ENCODE measurements at regions not wholly inside any gene's neighbourhood (a gene's known extent, or its start where the extent isn't known, plus 50 kb on each side); places are given as distances from the start of the nearest gene placed in this dataset.

DNA sequence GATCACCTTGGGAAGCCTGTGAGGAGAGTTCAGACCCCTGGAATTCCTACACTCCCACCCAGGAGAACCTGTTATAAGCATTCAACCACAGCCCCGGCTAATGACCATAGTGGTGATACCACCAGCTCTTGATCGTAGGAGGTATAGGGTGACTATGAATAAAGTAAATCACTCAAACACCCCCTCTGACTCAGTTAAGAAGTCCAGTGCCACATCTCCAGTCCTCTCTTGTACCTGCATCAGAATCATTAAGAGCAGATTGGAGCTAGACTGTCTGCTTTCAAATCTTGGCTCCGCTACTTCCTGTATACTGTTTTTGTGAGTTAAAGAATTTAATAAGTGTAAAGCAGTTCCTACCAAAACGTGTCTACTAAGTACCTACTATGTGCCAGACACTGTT lies 565.1 kb upstream of the DIPK2B start:
- no peak for DNase-seq

- DNase-seq = no peak
These were observed 564.6 kb upstream of the DIPK2B start for GRCh38 chrX:45765281-45765680.

GRCh38 chrX:45762699-45763647 lies 562.3 kb upstream of the DIPK2B start:
- peak; percentile 27 for DNase-seq

DNA sequence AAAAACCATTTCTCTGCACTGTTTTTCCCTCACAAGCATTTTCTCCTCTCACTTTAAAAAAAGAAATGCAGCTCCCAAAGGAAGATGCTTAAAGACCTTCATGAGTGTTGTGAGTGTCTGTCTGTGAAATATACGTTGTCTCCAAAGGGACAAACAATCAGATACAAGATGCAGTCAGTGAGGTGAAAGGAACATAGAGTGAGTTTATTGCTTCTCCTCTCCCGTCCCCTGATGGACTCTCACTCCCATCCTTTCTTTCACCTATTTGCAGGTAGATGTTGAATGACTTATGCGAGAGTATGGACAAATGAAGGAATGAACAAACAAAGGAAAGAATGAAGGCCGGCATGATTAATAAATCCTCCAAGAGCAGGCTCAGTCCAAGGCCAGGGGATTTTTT lies 561.2 kb upstream of the DIPK2B start:
- no peak for DNase-seq

GRCh38 chrX:45760187-45760742 lies 559.6 kb upstream of the DIPK2B start:
- no peak for DNase-seq

DNA sequence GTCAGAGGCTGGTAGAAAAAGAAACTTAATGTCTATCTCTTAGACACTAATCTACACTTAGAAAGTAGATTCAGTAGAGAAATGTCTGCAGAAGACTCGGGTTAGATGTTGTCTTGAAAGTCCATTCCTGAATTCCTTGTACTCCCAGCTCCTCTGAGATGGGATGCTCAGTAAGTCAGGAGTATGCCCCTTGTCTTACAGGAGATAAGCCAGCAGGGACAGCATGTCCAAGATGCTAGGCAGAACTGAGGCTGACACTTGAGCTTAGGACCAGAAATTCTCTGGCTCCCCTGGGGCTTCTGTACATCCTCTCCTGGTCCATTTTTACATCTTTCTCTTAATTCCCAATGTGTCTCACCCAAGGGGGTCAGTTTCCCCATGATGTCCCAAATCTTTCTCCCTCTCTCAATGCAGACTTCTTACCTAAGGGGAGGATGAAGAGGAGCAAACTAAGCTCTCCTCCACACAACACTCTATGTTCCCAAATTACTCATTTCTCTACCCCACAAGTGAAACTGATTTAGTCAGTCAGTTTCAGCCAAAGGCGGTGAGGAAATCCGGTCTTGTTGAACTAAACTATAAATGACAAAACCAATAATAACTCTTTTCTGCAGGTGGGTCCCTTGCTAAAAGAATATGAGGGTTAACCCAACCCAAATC lies 558.2 kb upstream of the DIPK2B start:
- peak; percentile 53 for DNase-seq

GRCh38 chrX:45758319-45758718 lies 557.6 kb upstream of the DIPK2B start:
- DNase-seq = peak; percentile 54

DNA sequence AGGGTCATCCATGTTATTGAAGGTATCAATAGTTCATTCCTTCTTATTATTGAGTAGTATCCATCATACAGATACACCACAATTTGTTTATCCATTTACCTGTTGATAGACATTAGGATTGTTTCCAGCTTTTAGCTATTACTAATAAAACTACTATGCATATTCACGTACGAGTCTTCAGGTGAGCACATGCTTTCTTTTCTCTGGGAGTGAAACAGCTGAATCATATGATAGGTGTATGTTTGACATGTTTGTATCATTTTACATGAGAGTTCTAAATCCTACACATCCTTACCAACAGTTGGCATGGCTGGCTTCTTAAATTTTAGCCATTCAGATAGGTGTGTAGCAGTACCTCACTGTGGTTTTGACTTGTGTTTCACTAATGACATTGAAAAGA lies 556.6 kb upstream of the DIPK2B start:
- no peak for DNase-seq

DNA sequence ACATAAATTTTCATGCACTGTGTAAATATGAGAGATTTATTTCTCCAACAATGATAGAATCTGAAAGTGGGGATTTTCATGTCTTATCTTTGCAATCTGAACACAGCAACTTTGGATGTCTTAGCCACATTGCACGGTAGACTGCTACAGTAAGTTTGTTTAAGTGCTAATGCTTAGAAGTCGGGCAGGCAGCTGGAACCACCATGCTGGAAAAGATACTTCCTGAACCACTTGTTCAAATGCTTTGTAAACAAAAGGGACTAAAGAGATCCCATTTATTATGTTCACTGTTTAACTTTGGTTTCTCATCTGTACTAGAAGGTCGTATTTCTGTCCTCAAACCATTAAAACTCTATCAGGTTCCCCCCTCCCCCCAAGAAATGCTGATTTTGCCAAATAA lies 555.9 kb upstream of the DIPK2B start:
- no peak for DNase-seq

- no peak for DNase-seq
These were observed 555.0 kb upstream of the DIPK2B start for GRCh38 chrX:45755703-45756102.

DNA sequence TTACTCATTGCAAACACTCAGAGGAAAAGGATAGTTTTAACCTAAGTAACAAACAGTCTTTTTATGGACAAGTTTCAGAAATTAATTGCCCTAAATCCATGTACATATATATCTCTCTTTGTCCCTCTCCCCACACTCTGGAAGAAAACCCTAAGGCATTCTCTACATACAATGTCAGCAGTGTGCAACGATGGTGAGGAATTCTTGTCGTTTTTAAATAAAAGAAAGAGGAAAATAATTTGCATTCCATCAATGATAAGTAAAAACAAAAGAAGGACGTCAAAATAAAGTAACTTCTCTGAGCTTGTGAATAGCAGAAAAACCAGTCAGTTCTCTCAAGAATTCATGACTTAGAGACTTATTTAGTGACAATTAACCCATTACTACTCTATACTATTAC lies 550.5 kb upstream of the DIPK2B start:
- DNase-seq = no peak

DNA sequence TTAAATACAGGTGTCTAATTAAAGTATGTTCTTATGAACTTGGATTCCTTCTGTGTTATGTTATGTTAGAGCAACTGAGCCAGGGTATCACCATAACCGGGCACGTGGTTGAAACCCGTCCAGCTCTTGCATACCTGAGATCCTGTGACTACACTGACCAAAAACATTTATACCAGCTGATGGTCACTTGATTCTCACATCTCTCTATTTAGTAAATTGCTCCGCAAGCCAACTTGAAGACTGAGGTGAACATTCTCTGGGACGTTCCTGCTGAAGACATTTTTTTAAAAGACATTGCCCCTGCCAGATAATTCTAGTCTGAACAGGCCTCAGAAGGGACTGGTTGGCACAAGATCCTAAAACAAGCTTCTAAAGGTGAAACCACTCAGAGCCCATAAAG lies 550.0 kb upstream of the DIPK2B start:
- no peak for DNase-seq

DNA sequence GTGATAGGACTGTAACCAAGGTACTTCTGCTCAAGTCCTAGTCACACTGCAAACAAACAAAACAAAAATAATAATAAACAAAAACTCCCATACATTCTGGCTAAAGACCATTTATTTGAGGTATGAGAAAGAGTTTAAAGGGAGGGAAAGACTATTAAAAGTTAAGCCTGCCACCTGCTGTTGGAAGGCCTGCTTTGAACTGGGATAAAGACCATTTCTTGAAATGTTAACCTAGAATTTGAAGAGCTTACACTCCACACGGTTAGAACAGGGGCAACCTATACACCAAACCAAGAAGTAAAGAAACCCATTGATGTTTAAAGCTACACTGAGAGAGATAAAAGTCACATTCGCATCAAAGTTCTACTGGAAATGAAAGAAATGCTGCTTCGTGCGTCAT lies 548.7 kb upstream of the DIPK2B start:
- DNase-seq = peak; percentile 38

DNA sequence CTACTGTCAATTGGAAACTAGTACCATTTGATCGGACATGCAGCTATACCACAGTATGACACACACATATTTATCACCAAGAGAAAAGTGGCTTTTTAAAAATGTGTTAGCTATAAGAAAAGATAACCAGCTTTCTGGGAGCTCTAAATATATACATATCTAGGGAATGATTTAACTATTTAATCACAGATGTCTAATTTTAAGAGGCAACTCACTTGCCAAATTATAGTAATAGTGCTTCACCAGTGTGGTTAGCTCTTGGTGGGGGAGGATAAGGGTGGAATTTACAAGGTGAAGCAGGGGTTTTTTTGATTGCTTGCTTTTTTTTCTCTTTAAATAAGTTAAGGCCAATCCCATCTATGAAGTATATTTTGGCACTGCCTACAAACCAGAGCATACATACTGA lies 547.7 kb upstream of the DIPK2B start:
- DNase-seq = peak; percentile 15

DNA sequence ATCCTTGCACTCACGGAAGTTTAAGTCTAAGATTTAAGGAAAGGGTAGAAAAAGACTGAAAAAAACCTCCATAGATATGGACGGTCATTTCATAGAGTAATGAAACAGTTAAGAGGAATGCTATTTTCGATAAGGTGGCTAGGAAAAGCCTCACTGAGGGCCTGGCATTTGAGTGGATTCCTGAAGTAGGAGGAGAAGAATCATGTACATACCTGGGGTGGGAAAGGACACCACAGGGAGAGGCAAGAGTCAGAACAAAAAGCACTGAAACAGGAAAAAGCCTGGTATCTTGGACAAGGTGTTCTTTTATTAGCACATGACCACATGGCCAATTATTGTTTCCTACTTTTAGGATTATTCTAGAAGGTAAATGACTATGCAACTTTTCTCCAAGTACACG lies 547.2 kb upstream of the DIPK2B start:
- DNase-seq = no peak

- no peak for DNase-seq
These were observed 544.8 kb upstream of the DIPK2B start for GRCh38 chrX:45745479-45745878.

- no peak for DNase-seq
These were observed 543.4 kb upstream of the DIPK2B start for GRCh38 chrX:45743906-45744625.

DNA sequence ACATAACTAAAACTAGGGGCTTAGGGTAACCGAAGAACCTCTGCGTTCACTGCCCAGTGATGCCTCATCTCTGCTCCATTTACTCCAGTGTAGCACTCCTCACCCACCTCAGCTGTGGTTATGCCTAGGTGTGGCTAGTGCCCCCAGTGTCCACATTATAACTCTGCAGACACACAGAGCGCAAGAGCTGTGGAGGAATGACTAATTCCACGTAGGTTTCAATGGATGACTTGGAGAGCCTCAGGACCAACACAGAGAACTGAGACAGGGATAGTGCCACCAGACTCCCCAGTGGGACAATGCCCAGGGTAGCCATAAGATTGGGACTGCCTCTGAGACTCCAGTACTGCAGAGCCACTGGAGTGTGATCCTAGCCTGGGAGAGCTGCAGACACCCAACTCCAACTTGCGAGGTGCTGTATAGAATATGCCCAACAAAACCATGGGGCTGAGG lies 542.4 kb upstream of the DIPK2B start:
- no peak for DNase-seq

GRCh38 chrX:45740291-45740690 lies 539.6 kb upstream of the DIPK2B start:
- DNase-seq = no peak

DNA sequence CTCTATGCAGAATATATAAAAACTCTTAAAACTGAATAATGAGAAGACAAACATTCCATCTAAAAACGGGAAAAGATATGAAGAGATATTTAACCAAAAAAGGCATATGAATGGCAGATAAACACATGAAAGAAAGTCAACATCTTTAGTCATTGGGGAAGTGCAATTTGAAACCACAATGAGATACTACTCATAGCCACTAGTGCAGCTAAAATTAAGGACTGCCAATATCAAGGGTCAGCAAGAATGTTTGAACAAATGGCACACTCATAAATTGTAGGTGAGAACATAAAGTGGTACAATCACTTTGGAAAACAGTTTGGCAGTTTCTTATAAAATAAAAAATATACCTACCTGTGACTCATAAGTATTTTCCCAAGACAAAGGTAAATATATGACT lies 534.9 kb upstream of the DIPK2B start:
- peak; percentile 36 for DNase-seq

DNA sequence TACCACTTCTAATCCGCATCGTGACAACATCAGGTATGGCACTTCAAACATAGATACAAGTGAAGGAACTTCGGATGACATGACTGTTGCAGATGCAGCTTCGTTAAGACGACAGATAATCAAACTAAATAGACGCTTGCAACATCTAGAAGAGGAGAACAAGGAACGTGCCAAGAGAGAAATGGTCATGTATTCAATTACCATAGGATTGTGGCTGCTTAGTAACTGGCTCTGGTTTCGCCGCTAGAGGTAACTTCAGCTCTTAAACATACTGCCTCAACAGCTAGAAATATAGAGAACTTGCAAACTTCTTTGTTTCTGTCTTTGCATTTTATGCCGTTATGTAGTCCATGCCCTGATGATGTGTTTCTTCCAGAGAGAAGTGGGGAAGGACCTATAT lies 530.8 kb upstream of the DIPK2B start:
- DNase-seq = no peak

DNA sequence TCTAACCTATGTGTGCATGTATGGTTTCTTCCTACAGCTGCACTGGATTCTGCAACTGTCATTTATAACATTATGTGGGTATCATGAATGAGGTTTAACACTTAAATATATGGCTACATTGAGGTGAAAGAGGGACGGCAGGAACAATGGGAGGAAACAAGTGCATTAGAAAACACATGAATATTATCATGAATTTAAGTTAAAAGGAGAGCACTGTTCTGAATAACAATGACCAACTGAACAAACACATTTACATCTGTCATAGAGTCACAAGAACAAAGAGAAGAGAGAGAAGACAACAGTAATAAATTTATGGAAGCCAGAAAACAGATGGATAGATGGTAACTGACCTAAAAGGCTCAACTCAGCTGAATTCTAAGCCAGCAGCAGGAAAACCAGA lies 527.1 kb upstream of the DIPK2B start:
- DNase-seq = no peak

DNA sequence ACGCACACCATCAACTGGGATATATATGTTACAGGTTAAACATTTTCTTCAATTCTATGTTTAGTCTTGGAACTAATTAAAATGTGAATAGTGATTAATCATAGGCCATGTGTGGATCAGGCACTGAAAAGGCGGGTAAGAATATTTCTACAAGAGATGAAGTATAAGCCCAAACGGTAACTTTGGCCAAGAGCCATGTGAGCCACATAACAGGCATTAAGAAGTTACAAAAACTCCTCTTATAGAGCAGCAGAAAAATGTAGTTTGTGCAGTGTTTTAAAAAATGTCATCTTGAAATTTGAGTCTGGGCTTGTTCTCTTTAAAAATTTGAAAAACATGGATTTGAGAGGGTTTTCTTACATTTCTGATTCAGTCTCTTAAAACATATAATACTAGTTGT lies 521.8 kb upstream of the DIPK2B start:
- no peak for DNase-seq
